DMS 273 treated with DMSO at 0.1 percent for 48 hours (cell line): ENCODE measurements at regions not wholly inside any gene's neighbourhood (a gene's known extent, or its start where the extent isn't known, plus 50 kb on each side); places are given as distances from the start of the nearest gene placed in this dataset.

Experiments used
- DNase-seq: peaks from one replicate; lab custom pipeline; 2025; lab: John Stamatoyannopoulos, UW

DNA sequence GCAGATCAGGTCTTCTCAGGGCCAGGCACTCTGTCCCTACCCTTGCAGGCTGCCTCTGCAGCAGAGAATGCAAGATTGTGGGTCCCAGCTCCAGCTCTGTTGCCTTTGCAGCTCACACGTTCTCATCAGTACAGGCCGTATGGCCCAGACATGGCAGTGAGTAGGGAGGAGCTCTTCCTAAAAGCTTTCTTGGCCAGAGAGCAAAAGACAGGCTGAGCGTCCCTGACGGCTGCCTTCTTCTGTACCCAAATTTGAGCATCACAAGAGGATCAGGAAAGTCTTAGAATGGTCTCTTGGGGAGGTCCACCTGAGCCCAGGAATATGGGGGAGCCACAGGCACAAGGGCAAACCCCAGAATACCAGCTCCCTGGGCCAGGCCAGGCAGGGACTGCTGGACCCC lies 266.3 kb upstream of the ZMIZ1 start:
- DNase-seq, result no peak

DNA sequence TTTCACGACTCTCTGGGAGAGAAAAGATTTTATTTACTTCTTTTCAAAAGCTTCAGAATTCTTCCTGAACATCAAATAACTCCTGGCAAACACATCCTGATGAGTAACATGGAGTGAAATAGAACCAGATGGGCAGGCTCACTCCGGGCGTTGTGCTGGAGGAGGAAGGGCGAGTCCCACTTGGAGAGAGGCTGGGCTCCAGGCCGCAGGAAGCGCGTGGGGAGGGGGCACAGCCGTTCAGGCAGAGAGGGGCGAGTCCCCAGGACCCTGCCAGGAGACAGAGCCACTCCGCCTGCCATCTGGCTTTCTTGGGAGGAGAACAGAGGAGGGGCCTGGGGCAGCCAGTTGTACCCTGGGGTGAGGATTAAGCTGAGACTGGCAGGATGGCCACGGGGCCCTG lies 265.9 kb upstream of the ZMIZ1 start:
- DNase-seq, result peak; percentile 54

DNA sequence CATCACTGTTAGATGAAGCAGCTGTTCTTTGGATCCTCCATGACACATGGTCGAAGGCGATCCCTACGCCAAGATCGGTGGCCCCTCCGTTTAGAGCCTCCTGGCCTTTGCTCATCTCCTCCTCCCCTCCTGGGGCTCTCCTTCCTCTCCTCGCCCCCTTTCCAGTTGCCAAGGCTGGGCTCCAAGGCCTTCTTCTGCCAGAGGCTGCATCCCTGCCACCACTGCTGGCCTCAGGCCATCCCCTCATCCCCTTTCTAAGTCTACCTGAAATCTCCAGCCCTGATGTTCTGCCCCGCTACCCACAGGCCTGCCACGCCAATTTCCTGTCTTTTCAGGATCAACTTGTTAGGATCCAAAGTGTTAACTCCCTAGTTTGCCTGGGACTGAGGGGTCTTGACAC lies 265.1 kb upstream of the ZMIZ1 start:
- no peak for DNase-seq

DNA sequence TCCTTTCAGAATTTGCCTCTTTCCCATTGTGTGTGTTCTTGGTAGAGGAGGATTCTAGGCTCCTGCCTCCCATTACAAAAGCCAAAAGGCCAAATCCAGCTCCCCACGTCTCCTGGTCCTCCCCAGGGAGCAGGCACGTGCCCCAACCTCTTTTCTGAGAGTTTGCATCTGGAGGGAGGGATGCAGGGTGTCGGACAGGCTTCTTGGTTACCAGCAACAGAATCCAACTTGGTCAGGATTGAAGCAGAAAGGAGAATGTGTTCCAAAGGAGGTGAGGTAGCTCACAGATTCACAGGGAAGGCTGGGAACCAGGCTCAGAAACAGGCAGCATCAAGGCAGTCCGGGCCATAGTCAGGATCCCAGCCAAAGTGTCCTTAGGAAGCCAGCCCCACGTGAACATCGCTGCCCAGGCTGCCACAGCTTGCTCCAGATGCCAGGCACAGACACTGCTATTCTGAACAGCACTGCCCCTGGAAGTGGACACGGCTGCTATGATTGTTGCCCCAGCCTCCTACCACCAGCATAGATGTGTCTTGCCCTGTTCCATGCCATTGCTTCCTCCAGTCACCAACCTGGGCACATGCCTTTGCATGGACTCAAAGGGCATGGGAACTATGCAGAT lies 264.2 kb upstream of the ZMIZ1 start:
- no peak for DNase-seq

DNA sequence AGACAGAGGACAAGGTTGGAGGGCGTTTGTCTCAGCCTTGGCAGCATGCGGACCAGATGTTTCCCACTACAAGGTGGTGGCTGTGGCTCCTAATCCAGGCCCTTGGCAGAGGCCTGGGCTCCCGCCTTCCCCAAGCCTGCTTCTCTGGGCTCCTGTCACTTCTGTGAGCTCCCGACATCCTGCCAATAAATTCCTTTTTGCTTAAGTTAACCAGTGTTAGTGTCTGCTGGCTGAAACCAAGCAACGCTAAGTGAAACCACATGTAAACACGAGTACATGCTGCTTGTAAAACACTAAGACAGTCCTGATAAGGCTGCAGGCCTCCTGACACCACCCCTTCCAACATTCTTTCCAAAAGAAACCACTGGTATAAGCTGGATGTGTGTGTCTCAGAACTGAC lies 263.6 kb upstream of the ZMIZ1 start:
- DNase-seq, result no peak

DNA sequence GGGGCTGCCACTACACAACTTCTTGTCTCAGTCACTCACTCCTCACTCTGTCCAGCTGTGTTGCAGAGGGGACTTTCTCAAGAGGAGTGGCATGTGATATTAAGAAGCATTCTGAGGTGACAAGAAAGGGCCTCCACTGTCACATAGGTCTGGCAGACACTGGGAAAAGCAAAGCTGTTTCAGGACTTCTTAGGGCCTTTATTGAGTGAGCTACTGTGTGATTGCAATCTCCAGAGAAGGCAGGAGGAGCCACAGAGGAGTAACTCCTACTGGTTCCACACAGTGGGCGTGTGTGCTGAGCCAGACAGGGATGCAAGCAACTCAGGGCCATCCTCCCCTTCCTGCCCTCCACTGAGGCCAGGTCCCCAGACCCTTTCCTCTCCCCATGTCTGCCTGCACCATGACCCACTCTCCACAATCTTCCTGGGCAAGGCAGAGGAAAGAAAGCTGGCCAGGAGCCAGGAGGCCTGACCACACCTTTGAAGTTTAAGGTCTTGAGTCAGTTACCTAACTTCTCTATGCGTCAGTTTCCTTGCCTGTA lies 262.0 kb upstream of the ZMIZ1 start:
- no peak for DNase-seq

DNA sequence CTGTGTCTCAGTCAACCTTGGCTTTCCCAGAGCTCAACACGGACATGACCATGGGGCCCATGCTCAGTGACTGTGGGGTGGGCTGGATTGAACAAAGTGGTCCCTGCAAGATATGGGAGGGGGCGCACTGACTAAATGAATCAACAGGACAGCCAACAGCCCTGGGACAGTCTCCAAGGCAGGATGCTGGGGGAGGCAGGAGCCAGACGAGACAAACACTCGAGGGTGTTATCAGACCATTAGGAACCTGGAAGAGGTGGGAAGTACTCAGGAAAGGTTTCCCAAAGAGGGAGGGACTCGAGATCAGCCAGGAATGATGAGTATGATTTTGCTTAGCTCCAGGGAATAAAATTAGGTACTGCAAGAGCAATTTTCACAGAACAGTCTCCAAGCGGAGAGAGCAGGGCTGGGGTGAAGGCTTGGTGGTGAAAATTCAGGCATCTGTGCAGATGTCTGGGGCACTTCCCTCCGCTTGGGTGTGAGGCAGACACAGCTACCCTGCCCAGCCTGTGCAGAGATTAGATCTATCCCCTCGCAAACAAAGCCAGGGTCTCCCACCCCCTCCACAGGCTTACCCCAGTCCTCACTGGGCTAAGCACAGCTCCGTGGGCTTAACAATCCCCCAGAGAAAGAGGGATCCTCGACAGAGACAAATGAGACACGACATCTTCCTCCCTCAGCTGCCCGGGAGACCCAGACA lies 261.1 kb upstream of the ZMIZ1 start:
- DNase-seq, result no peak

DNA sequence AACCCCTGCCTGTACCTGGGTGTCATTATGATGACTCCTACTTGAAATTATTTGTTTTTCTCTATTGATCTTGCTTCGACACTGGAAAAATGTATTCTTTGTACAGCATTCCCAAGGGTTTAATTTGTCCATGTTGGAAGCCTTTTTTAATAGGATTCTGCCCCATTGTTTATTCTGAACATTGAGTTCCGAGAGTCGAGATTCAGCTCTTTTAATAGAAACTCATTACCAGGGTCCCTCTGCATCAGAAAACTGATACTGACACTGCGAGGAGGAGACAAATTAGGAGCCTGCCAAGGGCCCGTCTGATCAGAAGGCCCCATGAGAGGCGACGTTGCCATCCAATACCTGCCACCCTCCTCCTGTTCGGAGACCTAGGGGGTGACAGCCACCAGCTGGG lies 260.5 kb upstream of the ZMIZ1 start:
- DNase-seq, result no peak

DNA sequence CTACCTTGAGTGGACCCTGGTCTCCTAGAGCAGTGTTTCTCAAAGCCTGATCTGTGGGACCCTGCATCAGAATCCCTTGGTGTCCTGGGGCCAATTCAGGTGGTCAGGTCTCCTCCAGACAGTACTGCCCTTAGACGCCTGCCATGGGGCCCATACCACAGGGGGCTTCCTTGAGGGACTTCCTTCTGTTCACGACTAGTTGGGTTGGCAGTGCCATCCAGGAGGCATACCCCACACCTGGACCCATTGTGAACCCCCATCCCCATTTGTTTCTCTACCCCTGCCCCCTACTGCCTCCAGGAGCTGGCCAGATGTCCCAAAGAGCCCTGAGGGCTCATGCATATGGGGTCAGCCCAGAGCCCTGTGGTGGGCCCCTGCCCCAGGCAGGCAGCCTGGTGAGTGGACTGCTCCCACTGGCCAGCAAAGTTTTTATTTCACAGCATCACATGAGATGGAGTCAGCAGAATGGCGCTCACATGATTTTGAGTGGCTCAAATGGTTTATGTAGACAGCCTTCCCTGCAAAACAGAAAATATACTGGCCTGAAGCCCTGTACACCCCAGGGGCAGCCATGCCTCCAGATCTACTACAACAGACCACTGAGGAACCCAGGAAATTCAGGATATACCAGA lies 259.9 kb upstream of the ZMIZ1 start:
- no peak for DNase-seq

DNA sequence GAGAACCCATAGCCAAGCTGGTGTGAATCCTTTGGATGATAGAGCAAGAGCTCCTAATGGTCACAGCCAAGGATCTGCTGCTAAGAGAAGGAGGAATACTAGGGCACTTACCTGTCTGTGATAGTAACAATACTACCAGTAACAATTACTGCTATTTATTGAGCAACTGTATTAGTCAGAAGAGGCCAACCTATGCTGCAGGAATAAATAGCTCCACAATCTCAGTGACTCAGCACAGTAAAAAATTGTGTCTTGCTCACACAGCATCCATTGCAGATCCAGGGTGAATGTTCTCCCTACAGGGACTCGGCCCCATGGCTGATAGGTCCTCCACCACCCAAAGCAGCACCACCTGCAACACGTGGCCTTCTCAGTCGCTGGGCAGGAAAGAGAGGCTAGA lies 257.6 kb upstream of the ZMIZ1 start:
- no peak for DNase-seq

DNA sequence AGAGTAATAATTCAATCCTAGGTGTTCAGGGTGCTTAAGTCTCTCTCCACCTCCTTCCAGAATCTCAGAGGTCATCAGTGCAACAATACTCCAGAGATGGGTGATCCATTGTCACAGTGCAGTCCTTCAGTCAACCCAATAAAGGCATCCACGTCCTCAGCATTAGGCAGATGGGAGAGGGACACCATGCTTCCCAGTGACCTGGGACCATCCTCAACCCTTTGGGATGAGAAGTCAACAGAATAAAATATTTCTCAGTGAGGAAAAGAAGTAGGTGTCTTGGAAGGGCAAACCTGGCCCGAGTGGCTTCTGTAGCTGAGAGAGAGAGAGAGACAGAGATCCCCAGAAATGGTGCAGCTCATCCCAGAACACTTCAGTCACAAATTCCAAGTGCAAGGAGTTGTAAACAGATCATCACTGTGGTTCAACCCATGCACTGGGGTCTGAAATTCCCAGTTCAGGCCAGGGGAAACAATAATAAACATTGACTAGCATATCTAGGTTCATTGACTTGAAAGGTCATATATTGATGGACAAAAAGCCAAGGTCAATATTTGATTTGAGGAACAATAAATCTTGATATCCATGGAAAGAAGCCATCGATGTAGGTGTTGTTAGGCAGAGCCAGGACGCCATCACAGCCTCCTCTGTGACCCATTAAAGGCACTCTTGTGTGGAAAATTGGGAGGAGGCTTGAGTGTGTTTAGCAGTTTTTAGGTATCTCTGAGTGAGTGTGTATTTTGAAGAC lies 256.0 kb upstream of the ZMIZ1 start:
- DNase-seq, result no peak

DNA sequence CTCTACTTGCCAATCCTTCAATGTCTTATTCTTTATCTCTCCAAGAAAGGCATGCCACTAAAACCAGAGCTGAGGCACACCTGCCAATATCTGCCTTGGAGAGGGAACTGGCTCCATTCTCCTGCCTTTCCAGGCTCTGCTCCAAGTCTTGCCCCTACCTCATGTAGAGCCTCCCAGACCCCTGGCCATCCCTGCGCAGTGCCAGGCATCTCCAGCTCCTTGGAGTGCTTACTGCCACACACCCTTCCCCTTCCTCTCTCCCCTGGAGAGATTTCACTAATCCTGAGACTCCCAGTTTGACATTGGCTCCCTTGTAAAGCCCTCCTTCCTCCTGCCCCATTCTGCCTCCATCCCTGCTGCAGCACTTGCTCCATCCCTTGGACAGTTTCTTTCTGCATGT lies 255.2 kb upstream of the ZMIZ1 start:
- no peak for DNase-seq

DNA sequence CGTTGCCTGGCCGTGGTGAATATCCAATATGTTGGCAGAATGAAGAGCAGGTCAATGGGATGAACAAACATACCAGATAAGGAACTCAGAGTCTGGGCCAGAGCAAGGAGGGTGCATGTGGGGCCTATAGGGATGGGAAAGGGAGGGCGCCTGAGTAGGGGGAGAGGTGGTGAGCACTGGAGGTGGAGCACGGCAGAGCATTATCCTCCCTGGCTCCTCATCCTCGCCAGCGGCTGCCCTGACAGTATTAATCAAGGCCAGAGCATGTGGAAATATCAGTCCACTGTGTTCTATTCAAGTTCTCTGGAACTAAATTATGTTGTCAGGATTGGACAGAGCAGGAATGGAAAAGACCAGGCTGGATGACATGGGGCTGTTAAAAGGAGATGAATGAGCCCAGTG lies 254.8 kb upstream of the ZMIZ1 start:
- DNase-seq, result no peak

DNA sequence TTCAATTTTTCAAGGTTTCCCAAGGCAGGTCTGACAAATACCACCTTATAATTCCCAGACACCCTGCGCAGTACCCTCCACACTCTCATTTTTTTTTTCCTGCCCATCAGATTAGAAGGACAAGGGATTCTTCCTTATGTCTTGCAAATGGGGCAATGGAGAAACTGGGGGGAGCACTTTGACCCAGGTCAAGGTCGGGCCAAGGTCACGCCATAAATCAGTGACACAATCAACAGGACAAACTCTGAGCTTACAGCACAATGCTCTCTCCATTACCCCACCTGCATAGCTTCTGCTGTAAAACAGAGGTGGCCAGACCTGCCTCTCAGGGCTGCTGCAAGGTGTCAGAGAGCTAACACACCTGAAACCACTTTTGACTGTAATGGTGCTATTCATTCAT lies 254.4 kb upstream of the ZMIZ1 start:
- DNase-seq, result no peak

DNA sequence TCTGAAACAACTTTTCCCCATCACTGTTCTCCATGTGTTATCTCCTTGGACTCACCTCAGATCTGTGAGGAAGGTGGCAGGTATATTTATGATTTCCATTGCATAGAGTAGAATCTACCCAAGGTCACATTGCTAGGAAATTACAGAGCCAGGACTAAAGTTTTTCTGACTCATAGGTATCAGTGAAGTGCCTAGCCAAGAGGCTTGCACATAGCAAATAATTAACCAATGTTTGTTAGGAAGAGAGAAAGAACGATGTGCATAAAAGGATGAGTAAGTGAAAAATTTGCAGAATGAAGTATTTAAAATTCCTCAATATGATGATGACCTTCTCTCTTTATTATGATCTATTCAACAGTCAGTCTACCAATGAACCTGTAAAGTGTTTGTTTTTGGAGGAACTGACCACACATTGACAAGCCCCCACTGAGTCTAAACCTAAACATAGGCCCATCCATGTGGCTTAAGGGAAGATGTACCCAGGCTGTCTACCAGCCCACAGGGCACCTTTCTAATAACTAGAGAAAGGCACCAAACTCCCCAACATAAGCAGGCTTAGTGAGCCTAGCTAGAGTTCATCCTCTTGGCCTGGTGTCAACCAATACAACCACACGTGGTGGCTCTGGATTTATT lies 252.9 kb upstream of the ZMIZ1 start:
- no peak for DNase-seq

DNA sequence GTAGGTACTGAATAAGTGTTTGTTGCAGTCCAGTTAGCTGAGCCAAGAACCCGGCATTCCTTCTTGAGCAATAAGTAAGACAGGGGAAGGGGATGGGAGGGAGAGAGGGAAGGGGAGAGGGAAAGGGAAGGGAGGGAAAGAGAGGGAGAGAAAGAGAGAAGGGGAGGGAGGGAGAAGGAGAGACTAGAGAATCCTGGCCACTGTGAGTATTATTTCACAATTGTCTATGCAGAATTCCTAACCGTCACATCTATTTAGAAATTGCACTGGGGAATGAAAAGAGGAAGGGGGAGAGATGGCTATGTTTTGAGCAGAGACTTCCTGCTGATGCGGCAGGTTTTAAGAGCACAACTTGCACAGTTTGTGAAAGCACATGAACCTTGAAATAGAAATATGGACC lies 251.4 kb upstream of the ZMIZ1 start:
- no peak for DNase-seq

DNA sequence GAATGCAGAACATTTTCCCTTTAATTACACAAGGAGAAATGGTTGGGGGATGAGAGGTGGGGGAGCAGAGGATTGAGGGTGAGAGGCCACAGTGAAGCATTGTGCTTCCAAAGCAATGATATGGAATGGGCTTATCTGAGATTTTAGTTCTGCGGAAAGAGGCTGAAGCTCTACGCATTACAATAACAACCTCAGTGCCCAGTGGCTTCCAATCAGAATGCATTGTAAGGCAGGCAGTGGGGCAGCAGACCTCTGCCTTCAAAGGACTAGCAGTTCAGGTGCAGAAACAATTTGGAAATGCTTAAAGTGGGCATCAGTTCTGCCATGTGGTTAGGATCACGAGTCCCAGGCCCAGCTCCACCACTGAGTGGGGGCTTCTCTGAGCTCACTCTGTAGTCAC lies 251.0 kb upstream of the ZMIZ1 start:
- DNase-seq, result no peak

DNA sequence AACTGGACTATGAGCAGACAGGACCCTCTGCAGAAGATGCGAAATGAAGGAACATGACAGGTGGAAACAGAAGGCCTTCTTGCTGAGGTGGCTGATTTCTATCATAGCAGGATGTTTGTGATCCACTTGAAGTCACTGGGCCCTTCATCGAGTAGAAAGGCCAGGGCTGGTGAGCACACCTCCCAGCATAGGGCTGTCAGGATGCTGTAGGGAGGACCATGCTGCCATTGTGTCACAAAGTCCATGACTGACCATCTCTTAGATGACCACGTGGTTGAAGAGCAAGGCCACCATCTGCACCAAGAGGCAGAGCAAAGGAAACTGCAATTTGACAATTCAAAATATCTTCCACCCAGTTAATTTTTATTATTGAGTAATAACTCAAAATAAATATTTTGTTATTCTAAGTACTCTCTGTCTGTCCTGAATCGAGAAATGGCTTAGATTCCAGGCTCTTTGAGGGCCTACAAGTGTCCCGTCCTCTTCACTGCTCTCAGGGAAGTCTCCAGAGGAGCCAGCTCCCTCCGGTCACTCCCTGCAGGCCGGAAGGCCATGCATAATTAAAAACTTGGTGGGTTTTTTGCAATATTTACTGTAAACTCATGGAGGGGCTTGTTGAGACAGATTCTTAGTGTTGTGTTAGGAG lies 249.3 kb upstream of the ZMIZ1 start:
- DNase-seq, result no peak

DNA sequence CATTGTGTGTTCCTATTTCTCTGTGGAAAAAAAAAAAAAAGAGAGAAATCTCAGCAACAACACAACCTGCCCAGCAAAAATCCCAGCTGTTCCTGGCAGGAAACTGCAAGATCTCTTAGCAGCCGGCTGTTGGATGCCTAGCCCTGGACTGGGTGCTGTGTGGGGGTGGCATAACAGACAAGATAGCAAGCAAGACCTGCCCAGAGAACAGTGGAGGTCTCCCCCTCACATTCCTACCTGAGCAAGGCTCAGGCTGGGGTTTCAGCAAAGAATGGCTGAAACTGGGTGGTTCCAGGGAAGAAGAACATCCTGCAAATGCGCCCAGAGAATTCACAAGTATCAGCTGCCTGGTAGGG lies 248.8 kb upstream of the ZMIZ1 start:
- DNase-seq, result no peak

DNA sequence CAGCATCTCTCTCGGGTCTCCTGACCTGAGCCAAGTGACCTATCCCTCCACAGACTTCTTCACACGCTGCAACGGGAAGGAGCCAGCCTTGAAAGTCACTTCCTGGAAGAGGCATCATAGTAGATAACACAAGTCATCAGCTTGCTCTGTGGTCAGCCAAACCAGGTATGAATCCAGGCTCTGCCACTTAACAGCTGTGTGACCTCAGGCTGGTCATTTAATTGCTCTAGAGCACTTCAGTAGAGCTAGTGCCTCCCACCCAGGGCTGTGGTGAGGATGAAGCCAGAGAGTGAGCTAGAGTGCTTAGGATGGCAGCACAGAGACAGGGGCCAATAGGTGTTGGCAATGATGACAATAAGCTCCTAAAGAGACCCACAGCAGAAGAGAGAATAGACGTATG lies 247.7 kb upstream of the ZMIZ1 start:
- no peak for DNase-seq

DNA sequence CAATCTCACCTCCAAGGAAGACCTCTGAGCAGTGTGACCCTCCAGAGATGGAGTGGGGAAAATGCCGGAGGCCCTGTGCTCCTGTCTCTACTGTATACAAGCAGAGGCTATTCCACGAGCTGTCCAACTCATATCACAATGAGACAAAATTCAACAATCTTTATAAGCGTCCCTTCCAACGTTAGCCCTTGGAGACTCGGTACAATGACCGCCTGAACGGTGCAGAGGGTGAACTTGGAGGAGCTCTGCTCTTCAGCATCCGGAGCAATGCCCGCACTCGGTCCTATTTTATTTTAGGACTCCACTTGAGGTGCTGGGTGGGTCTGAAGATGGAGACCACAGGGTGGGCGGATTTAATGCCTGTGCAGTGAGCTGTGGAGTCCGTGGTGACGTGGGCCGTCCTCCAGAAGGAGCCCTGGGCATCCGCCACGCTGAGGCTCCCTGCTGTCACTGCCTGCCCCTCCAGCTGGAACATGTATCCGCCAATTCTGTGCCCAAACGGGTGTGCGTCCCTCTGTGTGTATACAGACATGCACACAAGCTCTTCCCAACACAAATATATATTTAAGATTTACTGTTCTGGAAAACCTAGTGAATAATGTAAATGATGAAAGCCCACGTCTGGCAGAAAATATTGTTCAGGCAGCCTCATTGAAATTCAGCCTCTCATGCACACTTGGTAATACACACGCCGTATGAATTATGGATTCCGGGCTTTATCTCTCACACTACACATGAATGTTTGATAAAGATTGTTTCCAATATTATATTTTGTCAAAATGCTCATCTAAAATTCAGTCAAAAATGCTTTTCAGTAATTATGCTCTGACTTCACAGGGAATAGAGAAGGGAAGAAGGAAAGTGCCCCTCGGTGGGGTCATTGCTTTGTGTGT lies 239.9 kb upstream of the ZMIZ1 start:
- no peak for DNase-seq
